DOHH2 (cell line): ENCODE measurements at regions not wholly inside any gene's neighbourhood (a gene's known extent, or its start where the extent isn't known, plus 50 kb on each side); places are given as distances from the start of the nearest gene placed in this dataset.

Source experiments
- CTCF ChIP-seq: fragments of 200-600 bp; sonication (generic); IDR thresholded peaks from one replicate; pipeline ENCODE4 v1.5.1; 2014; ENCODE audit warnings: antibody characterized with exemption, mild to moderate bottlenecking, low read depth, low read length; ENCODE audit not compliant: poor library complexity, severe bottlenecking
- EZH2phosphoT487 ChIP-seq: fragments of 200-600 bp; sonication (generic); IDR thresholded peaks from 2 replicates; pipeline ENCODE4 v1.6.1; 2017; ENCODE audit warnings: borderline replicate concordance, mild to moderate bottlenecking, antibody characterized with exemption, low read length, moderate library complexity, mixed read lengths

- no peak for TF ChIP-seq CTCF
- no peak for TF ChIP-seq EZH2phosphoT487
Measured at GRCh38 chr12:95358111-95359083, 115.6 kb upstream of the METAP2 start.
